ENCODE measurements at regions not wholly inside any gene's neighbourhood (a gene's known extent, or its start where the extent isn't known, plus 50 kb on each side); places are given as distances from the start of the nearest gene placed in this dataset.

DNA sequence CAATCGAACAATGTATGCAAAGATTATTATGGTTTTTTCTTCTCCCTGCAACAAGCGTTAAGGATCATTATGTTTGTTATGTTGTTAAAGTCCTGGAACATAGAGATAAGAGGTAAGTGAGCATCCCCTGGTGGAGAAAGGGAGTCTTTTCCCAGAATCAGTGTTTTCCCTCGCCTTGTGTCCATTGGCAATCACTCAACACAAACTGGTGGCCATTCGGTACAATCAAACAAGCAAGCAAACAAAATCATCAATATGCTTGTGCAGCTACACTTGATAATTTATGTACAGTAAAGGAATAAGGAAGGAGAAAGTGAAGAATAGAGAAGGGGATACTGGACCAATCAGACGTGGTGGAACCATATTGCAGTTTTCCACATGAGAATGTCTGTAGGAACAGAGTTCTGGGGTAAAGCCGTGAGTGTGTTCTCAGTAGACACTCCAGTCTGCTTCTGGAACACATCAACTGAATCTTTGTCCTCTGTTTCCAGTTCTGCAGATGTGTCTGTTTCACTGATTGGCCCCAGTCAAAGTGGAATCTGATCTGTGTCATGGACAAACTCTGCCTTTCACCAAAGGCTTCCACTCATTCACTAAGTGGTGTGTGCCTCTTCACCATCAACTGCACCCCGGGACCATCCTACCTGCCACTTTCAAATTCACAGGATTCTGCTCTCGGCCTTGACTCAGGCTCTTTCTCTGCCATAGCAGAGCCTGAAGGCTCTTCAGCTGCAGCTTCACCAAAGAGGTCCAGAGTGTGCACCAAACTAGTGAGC is 169.5 kb downstream of the AHSP start:
- no peaks in the 10 kb centered on the region for H3K9me3 Mint-ChIP-seq
- H3K27ac Mint-ChIP-seq: no peak overlapping the region
- no peaks in the 10 kb centered on the region for H3K27me3 Mint-ChIP-seq
- no peak overlapping the region for H3K4me3 Mint-ChIP-seq
- peaks cover 17% of the 10 kb centered on the region for H3K4me1 Mint-ChIP-seq
- peaks cover 4% of the 10 kb centered on the region for H3K36me3 Mint-ChIP-seq

DNA sequence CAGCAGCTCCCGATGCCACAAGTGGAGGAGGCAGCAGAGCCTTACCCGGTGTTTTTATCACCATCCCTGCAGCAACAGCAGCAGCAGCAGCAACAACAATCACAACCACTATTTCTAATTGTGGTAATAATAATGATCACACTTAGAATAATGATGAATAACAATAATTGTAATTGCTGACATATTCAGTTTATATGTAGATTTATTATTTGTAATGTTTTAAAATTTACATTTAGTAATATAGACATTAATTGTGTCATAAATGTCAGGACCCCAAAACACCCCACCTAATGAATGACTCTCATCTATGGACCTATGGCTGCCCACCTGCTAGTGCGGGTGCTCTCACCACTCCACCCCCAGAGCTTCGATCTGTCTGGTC is 170.0 kb downstream of the AHSP start:
- Mint-ChIP-seq H3K9me3 (no peaks in the 10 kb centered on the region), H3K27me3 (no peaks in the 10 kb centered on the region), H3K36me3 (peaks cover 8% of the 10 kb centered on the region), H3K27ac (no peak overlapping the region), H3K4me3 (no peak overlapping the region), H3K4me1 (peaks cover 23% of the 10 kb centered on the region)

DNA sequence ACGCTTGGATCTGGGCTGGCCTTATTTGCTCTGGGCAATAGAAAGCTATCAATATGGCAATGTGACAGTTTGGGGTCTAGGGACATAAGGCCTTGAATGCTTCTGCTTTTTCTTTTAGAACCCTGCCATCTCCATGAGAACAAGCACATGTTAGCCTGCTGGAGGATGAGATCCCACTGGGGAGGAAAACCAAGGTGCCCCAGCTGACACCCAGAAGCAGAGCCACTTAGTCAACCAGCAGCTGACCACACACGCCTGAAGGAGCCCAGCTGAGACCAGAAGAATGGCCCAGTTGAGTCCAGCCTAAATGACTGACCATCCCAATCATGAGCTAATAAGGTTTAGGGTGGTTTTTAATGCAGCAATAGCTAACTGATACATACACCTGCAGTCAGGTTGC is 171.2 kb downstream of the AHSP start:
- H3K4me3 Mint-ChIP-seq: no peak overlapping the region
- no peak overlapping the region for H3K27ac Mint-ChIP-seq
- peaks cover 26% of the 10 kb centered on the region for H3K4me1 Mint-ChIP-seq
- no peaks in the 10 kb centered on the region for H3K9me3 Mint-ChIP-seq
- H3K27me3 Mint-ChIP-seq: no peaks in the 10 kb centered on the region
- peaks cover 8% of the 10 kb centered on the region for H3K36me3 Mint-ChIP-seq

DNA sequence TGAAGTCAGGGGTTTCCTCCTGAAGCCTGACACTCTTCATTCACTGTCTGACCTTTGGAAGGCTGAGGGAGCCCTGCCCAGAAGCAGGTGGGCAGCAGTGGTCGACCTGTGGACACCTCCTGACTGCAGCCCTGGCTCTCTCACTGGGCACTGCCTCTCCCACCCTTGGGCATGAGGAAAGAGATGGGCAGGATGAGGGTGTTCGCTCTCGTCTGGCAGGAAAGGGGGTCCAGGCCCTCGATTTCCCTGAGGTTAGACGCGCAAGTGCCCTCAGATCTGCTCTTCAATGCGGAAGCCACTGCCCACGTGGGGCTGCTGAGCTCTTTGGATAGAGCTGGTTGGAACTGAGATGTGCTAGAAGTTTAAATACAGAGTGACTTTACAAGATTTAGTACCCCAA is 171.9 kb downstream of the AHSP start:
- H3K4me1 Mint-ChIP-seq: peaks cover 26% of the 10 kb centered on the region
- H3K27me3 Mint-ChIP-seq: no peaks in the 10 kb centered on the region
- H3K36me3 Mint-ChIP-seq: peaks cover 8% of the 10 kb centered on the region
- H3K27ac Mint-ChIP-seq: no peak overlapping the region
- H3K4me3 Mint-ChIP-seq: peak overlapping the region; percentile 88
- no peaks in the 10 kb centered on the region for H3K9me3 Mint-ChIP-seq

DNA sequence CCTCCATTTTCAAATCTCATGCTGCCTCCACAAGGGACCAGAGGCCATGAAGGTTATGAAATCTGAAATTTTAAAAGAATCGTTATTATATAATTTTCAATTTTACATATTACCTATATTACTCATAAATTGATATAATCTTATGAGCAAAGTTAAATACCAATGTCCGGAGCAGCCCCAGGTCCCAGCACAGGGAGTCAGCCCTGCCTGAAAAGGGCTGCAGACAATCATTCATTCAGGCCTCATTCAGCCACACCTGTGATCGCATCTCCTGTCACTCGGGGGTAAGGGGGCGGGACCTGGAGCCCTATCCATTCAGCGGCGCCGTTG is 172.5 kb downstream of the AHSP start:
- Mint-ChIP-seq H3K36me3 (peaks cover 8% of the 10 kb centered on the region), H3K4me3 (peak overlapping the region; percentile 88), H3K27me3 (no peaks in the 10 kb centered on the region), H3K9me3 (no peaks in the 10 kb centered on the region), H3K27ac (peak overlapping the region; percentile 84), H3K4me1 (peaks cover 26% of the 10 kb centered on the region)

DNA sequence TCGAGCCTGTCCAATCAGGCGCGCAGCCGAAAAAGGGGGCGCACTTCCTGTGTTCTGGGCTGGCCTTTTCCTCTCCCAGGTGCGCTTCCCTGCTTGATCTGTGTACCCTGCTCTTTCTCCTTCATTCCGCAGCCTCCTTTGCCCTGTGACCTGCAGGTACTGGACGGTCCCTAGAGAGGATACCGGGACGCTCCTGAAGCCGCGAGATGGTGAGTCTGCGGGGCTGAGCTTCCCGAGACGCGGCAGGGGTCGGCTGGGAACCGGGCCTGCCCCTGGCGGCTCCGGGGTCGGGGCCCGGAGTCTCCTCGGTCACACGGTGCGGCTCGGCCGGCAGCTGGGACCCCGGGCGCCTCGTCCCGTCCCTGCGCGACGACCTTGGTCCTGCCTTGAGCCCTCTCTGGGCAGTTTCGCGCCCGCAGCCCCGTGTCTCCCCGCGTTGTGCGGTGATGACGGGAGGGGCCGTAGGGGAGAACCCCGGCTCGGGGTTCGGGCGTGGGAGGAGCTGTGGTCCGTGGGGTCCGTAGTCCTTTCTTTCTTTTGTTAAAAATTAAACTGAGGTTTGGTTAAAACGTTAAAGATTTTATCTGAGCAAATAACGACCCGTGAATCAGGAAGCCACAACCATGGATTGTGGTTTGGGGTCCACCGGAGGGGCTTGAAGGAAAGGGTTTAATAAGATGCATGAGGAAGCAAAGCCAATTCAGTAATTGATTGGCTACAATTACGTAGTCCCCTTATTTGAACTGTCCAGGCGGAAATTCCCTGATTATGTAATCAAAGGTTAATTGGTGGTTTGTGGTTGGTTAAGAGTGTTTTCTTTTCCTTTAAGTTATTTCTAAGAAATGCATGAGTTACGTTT is 172.8 kb upstream of the ZNF267 start:
- peak overlapping the region; percentile 98 for H3K27ac Mint-ChIP-seq
- peaks cover 26% of the 10 kb centered on the region for H3K4me1 Mint-ChIP-seq
- no peaks in the 10 kb centered on the region for H3K27me3 Mint-ChIP-seq
- H3K4me3 Mint-ChIP-seq: peak overlapping the region; percentile 95
- H3K36me3 Mint-ChIP-seq: peaks cover 9% of the 10 kb centered on the region
- H3K9me3 Mint-ChIP-seq: no peaks in the 10 kb centered on the region

DNA sequence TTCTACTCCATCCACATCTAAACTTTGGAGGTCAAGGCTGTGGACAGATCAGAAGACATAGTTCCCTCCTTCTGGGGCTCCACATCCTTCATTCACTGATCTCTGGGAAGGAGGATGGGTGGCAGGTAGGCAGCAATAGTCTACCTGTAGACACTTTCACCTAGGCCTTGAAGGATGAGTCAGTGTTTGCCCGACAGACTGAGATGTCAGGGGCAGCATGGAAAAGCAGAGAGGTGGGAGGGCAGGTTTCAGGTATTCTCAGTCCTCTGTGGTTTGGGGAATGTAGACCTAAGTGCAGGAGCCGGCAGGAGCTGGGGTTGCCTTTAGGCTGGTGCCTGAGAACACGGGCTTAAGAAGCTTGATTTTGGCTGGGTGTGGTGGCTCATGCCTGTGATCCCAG is 171.9 kb upstream of the ZNF267 start:
- no peaks in the 10 kb centered on the region for H3K9me3 Mint-ChIP-seq
- H3K27ac Mint-ChIP-seq: peak overlapping the region; percentile 98
- H3K27me3 Mint-ChIP-seq: no peaks in the 10 kb centered on the region
- peaks cover 11% of the 10 kb centered on the region for H3K36me3 Mint-ChIP-seq
- H3K4me1 Mint-ChIP-seq: peaks cover 25% of the 10 kb centered on the region
- H3K4me3 Mint-ChIP-seq: peak overlapping the region; percentile 95

DNA sequence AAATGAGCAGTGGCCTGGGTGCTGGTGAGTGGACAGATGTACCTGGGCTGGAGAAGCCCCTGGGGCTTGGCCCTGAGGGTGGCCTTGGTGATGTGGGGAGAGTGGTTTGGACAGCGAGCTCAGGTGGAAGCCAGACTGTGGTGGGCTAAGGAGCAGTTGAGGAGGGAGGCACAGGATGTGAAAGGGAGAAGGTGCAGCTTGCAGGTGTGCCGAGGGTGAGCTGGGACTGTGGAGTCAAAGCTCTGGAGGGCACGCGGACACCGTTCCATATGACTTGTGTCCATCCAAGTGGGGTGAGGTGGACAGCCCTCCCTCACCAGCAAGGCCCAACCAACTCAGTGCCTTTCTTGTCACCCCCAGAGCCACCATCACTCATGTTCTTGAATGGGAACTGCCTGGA is 170.8 kb upstream of the ZNF267 start:
- Mint-ChIP-seq H3K27ac (peak overlapping the region; percentile 89), H3K9me3 (no peaks in the 10 kb centered on the region), H3K4me3 (peak overlapping the region; percentile 46), H3K4me1 (peaks cover 30% of the 10 kb centered on the region), H3K36me3 (peaks cover 16% of the 10 kb centered on the region), H3K27me3 (no peaks in the 10 kb centered on the region)

DNA sequence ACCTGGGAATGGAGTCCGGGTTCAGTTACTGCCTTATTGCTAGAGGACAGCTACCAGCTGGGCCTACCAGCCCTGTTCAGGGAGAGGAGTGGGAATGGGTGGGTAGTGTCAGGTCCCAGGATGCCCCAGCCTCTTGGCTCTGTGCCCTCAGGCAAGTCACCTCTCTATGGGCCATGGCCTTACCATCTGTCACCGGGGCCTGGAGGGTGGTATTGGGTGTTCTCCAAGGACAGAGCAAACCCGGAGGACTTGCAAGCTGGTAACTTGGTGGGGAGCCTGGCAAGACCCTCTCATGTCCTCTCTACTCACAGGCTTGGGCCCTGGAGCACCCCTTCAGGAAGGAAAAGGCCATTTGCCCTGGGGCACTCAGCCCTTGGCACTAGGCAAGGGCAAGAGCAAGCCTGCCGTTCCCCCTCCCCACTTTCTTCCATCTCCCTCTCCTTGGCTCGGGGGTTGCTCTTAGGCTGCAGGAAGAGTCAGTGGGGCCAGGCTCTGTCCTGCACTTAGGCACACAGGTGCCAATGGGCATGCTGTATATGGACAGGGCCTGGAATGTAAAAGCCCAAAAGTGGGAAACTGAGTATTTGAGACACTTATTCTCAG is 170.0 kb upstream of the ZNF267 start:
- Mint-ChIP-seq H3K9me3 (no peaks in the 10 kb centered on the region), H3K27me3 (no peaks in the 10 kb centered on the region), H3K36me3 (peaks cover 20% of the 10 kb centered on the region), H3K4me3 (no peak overlapping the region), H3K4me1 (peaks cover 37% of the 10 kb centered on the region), H3K27ac (no peak overlapping the region)

DNA sequence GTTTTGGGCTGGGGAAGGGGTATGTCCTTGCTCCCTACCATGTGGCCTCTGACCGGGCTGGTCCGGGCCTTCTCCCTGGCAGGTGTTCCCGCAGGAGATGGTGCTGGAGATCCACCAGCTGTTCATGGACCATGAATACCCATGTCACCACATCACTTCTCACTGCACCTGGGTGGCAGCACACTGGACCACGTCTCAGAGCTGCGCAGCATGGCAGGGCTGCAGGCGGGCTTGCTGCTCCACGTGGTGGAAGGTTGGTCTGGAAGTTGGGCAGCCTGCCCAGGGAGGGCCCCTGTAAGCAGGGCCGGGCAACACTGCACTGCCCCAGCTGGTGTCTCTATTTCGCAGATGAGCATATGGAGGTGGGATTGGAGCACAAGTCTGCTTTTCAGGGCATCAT is 169.5 kb upstream of the ZNF267 start:
- Mint-ChIP-seq H3K27ac (no peak overlapping the region), H3K4me1 (peaks cover 40% of the 10 kb centered on the region), H3K27me3 (no peaks in the 10 kb centered on the region), H3K4me3 (no peak overlapping the region), H3K36me3 (peaks cover 21% of the 10 kb centered on the region), H3K9me3 (no peaks in the 10 kb centered on the region)

DNA sequence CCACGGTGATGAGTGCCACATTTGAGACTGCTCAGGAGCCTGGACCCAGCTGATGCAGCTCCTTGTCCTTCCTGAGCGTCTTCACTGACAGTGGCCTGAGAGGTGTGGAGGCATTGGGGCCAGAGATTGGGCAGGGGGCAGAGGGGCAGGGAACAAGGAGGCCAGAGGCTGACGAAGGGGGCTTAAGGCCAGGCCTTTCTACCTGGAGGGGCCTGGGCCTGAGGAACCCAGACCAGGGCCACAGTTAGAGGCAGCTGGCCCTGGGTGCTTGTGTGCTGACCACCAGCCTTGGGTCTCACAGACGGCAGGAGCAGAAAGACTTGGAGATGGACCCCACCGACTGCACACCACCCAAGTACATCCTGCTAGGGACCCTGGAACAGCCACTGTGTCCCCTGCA is 168.2 kb upstream of the ZNF267 start:
- Mint-ChIP-seq H3K4me1 (peaks cover 41% of the 10 kb centered on the region), H3K9me3 (no peaks in the 10 kb centered on the region), H3K27ac (no peak overlapping the region), H3K4me3 (no peak overlapping the region), H3K36me3 (peaks cover 21% of the 10 kb centered on the region), H3K27me3 (no peaks in the 10 kb centered on the region)

DNA sequence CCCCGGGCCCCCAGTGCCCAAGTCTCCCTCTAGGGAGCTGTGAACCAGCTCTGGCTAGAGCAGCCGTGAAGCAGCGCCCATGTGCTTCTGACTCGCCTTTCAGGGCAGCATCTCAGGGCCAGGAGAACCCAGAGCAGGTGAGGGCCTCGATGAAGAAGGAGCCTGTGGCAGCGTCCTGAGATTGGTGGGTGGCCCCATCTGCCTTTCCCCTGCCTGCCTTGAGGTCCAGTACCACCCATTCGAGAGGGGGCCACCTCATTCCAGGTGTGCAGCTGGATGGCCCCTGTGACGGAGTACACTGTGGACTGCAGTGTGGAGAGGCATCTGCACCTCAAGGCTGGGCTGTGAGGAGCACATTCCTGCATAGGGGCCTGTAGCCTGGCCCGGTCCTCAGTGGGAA is 167.3 kb upstream of the ZNF267 start:
- H3K36me3 Mint-ChIP-seq: peaks cover 21% of the 10 kb centered on the region
- H3K27me3 Mint-ChIP-seq: no peaks in the 10 kb centered on the region
- H3K4me1 Mint-ChIP-seq: peaks cover 36% of the 10 kb centered on the region
- H3K4me3 Mint-ChIP-seq: no peak overlapping the region
- no peaks in the 10 kb centered on the region for H3K9me3 Mint-ChIP-seq
- no peak overlapping the region for H3K27ac Mint-ChIP-seq

DNA sequence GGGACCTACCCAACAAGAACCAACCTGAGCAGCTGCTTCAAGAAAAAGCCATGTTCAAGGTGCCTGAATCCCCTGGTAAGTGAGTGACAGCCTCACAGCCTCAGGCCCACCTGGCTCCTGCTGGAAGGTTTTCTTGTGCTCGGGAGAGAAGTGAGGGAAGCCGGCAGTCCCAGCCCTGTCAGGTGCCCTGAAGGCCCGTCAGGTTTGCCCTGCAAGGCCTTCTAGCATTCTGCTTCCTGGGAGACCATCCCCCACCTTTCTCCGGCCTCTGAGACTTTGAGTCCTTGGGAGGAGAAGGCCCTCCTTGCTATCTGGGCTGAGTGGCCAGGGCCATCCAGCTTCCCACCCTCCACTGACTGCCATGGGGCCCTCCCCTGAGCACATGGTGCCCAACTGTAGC is 166.7 kb upstream of the ZNF267 start:
- Mint-ChIP-seq H3K4me3 (no peak overlapping the region), H3K27ac (no peak overlapping the region), H3K36me3 (peaks cover 17% of the 10 kb centered on the region), H3K27me3 (no peaks in the 10 kb centered on the region), H3K9me3 (no peaks in the 10 kb centered on the region), H3K4me1 (peaks cover 33% of the 10 kb centered on the region)

DNA sequence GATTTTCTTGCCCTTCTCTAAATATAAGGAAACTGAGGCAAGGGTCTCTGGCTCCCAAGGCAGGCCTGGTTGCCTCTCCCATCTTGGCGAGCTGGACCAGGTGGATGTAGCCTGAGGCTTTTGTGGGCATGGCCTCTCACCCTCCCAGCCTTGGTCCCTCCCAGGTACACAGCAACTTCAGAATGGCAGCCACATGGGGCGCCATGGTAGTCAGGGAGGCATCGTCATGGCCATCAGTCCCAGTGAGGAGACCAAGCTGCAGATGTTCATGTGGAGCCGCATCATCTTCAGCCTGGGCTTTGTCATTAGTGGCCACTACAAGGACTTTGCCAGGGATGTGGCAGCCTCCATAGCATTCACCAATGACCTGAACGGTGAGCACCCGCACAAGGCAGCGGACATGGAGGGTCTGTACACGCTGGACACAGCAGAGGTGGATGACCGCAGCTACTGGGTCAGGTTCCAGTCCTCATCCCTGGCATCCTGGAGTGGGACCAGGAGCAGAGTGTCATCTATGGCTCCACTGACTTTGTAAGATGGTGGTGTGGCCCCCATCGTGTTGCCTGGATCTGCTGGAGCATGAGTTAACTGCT is 165.8 kb upstream of the ZNF267 start:
- Mint-ChIP-seq H3K4me1 (peaks cover 32% of the 10 kb centered on the region), H3K27me3 (no peaks in the 10 kb centered on the region), H3K27ac (no peak overlapping the region), H3K36me3 (peaks cover 13% of the 10 kb centered on the region), H3K4me3 (no peak overlapping the region), H3K9me3 (no peaks in the 10 kb centered on the region)

DNA sequence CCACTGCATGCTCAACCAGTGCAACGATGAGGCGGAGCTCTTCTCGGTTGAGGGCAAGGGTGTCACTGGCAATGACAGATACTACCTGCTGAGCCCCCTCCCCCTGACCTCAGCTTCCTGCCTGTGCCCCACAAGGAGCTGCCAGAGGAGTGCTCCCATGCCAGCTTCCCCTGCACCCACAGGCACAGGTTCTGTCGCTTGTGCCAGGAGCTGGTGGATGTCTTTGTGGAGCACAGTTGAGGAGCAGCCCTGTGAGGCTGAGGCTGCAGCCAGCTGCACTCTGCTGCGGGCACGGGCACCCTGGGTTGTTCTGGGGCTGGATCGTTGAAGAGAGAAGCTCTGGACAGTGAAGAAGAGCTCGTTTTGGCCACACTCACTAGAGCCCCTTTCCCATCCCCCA is 165.3 kb upstream of the ZNF267 start:
- H3K4me1 Mint-ChIP-seq: peaks cover 34% of the 10 kb centered on the region
- H3K9me3 Mint-ChIP-seq: no peaks in the 10 kb centered on the region
- H3K36me3 Mint-ChIP-seq: peaks cover 13% of the 10 kb centered on the region
- H3K27ac Mint-ChIP-seq: peak overlapping the region; percentile 55
- H3K27me3 Mint-ChIP-seq: no peaks in the 10 kb centered on the region
- H3K4me3 Mint-ChIP-seq: no peak overlapping the region

DNA sequence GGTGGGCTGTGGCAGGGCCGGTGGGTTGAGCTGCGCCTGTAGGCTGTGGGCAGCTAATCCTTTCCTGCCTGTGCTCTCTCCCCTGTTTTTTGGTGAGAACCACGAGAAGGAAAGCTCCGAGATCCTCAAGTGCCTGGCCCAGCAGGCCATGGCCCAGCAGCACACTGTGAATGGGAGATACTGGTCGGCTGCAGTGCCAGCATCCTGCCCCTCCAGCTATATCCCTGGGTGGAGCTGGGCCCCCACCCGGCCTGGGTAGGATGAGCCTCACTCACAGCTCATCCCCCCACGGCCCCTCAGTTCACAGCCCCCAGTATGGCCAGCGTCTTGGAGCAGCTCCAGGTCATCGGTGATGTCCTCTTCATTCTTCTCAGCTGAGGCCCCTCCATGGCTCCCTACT is 164.4 kb upstream of the ZNF267 start:
- H3K9me3 Mint-ChIP-seq: no peaks in the 10 kb centered on the region
- H3K4me1 Mint-ChIP-seq: peaks cover 36% of the 10 kb centered on the region

More for the DNA sequence above, 164.4 kb upstream of the ZNF267 start:
- Mint-ChIP-seq H3K27ac (peak overlapping the region; percentile 91), H3K36me3 (peaks cover 13% of the 10 kb centered on the region), H3K27me3 (no peaks in the 10 kb centered on the region), H3K4me3 (no peak overlapping the region)

All from activated naive CD4-positive, alpha-beta T cell treated with anti-CD3 and anti-CD28 coated beads, Interleukin-2, amount 50 U/mL, for 24 hours (primary cell).